DND-41 (cell line): ENCODE measurements at regions not wholly inside any gene's neighbourhood (a gene's known extent, or its start where the extent isn't known, plus 50 kb on each side); places are given as distances from the start of the nearest gene placed in this dataset.

Experiments used
- ATAC-seq: fragments of 200-7000 bp; cut with Tn5 transposase; 3 replicates; pipeline ENCODE4 v1.9.1; 2021; ENCODE audit warnings: low read depth; ENCODE audit not compliant: insufficient read depth
- DNase-seq: peaks from one replicate; pipeline ENCODE4 v3.0.0-alpha.2; 2020
- H2AFZ ChIP-seq: 2 replicates; pipeline ENCODE4 v1.6.0; 2012; ENCODE audit warnings: low read depth, low read length
- H3K27ac ChIP-seq: 2 replicates; pipeline ENCODE4 v1.5.1; 2012; ENCODE audit warnings: low read length, inconsistent platforms
- H3K27me3 ChIP-seq: fragments of 200-600 bp; sonication (generic); 2 replicates; pipeline ENCODE4 v1.6.0; 2012; ENCODE audit warnings: low read length, mild to moderate bottlenecking, inconsistent platforms; ENCODE audit not compliant: insufficient read depth, poor library complexity
- H3K36me3 ChIP-seq: 2 replicates; pipeline ENCODE4 v1.5.1; 2012; ENCODE audit warnings: low read length, inconsistent platforms; ENCODE audit not compliant: insufficient read depth
- H3K4me1 ChIP-seq: 2 replicates; pipeline ENCODE4 v1.5.1; 2012; ENCODE audit warnings: mild to moderate bottlenecking, low read length; ENCODE audit not compliant: insufficient read depth
- H3K4me2 ChIP-seq: 2 replicates; pipeline ENCODE4 v1.6.0; 2012; ENCODE audit warnings: mild to moderate bottlenecking, moderate library complexity, low read length, inconsistent platforms; ENCODE audit not compliant: insufficient read depth
- H3K4me3 ChIP-seq, 2 experiments: fragments of 200-600 bp in 1 of 2; shearing (Covaris generic) in 1 of 2; 2 replicates each; pipeline ENCODE4 v1.5.1; 2012 to 2016; ENCODE audit warnings: inconsistent platforms in 2 of 2, low read length in 2 of 2, mild to moderate bottlenecking in 2 of 2, low read depth in 1 of 2, moderate library complexity in 1 of 2
- H3K79me2 ChIP-seq: 2 replicates; pipeline ENCODE4 v1.6.0; 2012; ENCODE audit warnings: low read length, inconsistent platforms; ENCODE audit not compliant: insufficient read depth
- H3K9ac ChIP-seq: 2 replicates; pipeline ENCODE4 v1.6.0; 2012; ENCODE audit warnings: low read depth, mild to moderate bottlenecking, inconsistent platforms, low read length, moderate library complexity
- H3K9me3 ChIP-seq: 2 replicates; pipeline ENCODE4 v1.5.1; 2012; ENCODE audit warnings: low read length, moderate library complexity, mild to moderate bottlenecking, inconsistent platforms; ENCODE audit not compliant: insufficient read depth, severe bottlenecking
- H4K20me1 ChIP-seq: 2 replicates; pipeline ENCODE4 v1.6.0; 2012; ENCODE audit warnings: low read length; ENCODE audit not compliant: insufficient read depth
- CTCF ChIP-seq: IDR thresholded peaks from 2 replicates; pipeline ENCODE4 v1.5.1; 2012; ENCODE audit warnings: borderline replicate concordance, low read length, moderate library complexity, mild to moderate bottlenecking; ENCODE audit not compliant: poor library complexity, severe bottlenecking; ENCODE audit errors: extremely low read depth
- EZH2 ChIP-seq: IDR thresholded peaks from 3 replicates; pipeline ENCODE4 v1.6.1; 2012; ENCODE audit warnings: borderline replicate concordance, low read depth, mild to moderate bottlenecking, moderate library complexity, low read length, inconsistent platforms; ENCODE audit not compliant: severe bottlenecking

- Histone ChIP-seq H3K9me3 (no peaks in the 10 kb centered on the region), H4K20me1 (no peaks in the 10 kb centered on the region), H2AFZ (no peak overlapping the region), H3K4me1 (no peaks in the 10 kb centered on the region), H3K79me2 (no peaks in the 10 kb centered on the region), H3K27ac (no peak overlapping the region), H3K27me3 (no peaks in the 10 kb centered on the region), H3K4me2 (no peak overlapping the region), H3K4me3 (no peak overlapping the region), H3K9ac (no peak overlapping the region), H3K36me3 (no peaks in the 10 kb centered on the region)
- ATAC-seq (no peak), DNase-seq (no peak)
- TF ChIP-seq EZH2, result no peak
- no peak for TF ChIP-seq CTCF
Measured at GRCh38 chr22:48306284-48306683, 1521.4 kb downstream of the BRD1 start.

DNA sequence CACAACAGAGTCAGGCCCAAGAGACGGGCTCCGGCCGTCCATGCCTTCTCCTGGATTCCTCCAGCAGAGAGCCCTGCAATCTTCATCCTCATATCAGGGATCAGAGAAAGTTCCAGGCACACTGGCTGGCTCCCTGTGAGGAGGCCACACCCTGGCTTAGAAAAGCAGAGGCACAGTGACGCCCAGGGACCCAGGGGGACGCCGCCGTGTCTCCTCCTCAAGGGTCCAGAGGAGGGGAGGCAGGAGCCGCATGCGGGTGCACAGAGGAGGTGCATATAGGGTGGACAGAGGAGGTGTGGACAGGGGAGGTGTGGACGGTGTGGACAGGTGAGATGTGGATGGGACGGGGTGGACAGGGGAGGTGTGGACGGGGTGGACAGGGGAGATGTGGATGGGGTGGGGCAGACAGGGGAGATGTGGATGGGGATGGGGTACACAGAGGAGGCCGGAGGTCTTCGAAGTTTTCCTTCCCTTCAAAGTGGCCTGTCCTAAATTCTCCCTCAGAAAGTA lies 1521.9 kb downstream of the BRD1 start:
- Histone ChIP-seq H3K36me3 (no peaks in the 10 kb centered on the region), H2AFZ (no peak overlapping the region), H3K79me2 (no peaks in the 10 kb centered on the region), H3K4me2 (no peak overlapping the region), H3K4me3 (no peak overlapping the region), H3K4me1 (no peaks in the 10 kb centered on the region), H3K27me3 (no peaks in the 10 kb centered on the region), H3K9me3 (no peaks in the 10 kb centered on the region), H3K9ac (no peak overlapping the region), H3K27ac (no peak overlapping the region), H4K20me1 (no peaks in the 10 kb centered on the region)
- TF ChIP-seq CTCF, result no peak
- TF ChIP-seq EZH2, result no peak
- no peak for DNase-seq
- ATAC-seq, result no peak

GRCh38 chr22:48303369-48303725 lies 1524.3 kb downstream of the BRD1 start:
- Histone ChIP-seq H3K9ac (no peak overlapping the region), H3K4me1 (no peaks in the 10 kb centered on the region), H3K27me3 (no peaks in the 10 kb centered on the region), H3K27ac (no peak overlapping the region), H3K4me2 (no peak overlapping the region), H3K79me2 (no peaks in the 10 kb centered on the region), H3K9me3 (no peaks in the 10 kb centered on the region), H3K36me3 (no peaks in the 10 kb centered on the region), H4K20me1 (no peaks in the 10 kb centered on the region), H3K4me3 (no peak overlapping the region), H2AFZ (no peak overlapping the region)
- TF ChIP-seq EZH2, result no peak
- no peak for TF ChIP-seq CTCF
- ATAC-seq (no peak), DNase-seq (no peak)

GRCh38 chr22:48302657-48303368 lies 1524.9 kb downstream of the BRD1 start:
- Histone ChIP-seq H3K79me2 (no peaks in the 10 kb centered on the region), H3K4me2 (no peak overlapping the region), H3K9ac (no peak overlapping the region), H3K9me3 (no peaks in the 10 kb centered on the region), H3K27me3 (no peaks in the 10 kb centered on the region), H4K20me1 (no peaks in the 10 kb centered on the region), H2AFZ (no peak overlapping the region), H3K4me1 (no peaks in the 10 kb centered on the region), H3K27ac (no peak overlapping the region), H3K36me3 (no peaks in the 10 kb centered on the region), H3K4me3 (no peak overlapping the region)
- DNase-seq (no peak), ATAC-seq (no peak)
- no peak for TF ChIP-seq CTCF
